Effector memory CD8-positive, alpha-beta T cell (primary cell): ENCODE measurements at regions not wholly inside any gene's neighbourhood (a gene's known extent, or its start where the extent isn't known, plus 50 kb on each side); places are given as distances from the start of the nearest gene placed in this dataset.
A peak's percentile ranks its signal among the peaks of the same experiment; 100 is the strongest.

ENCODE experiments used
- ATAC-seq: fragments of 150-1000 bp; cut with Tn5 transposase; replicated peaks from 2 replicates; pipeline ENCODE4 v1.10.0; 2021; ENCODE audit warnings: mild to moderate bottlenecking, moderate library complexity
- DNase-seq, 3 experiments: peaks; one replicate each; pipeline ENCODE4 v3.0.0; 2021
- H3K27ac Mint-ChIP-seq, 2 donors: one replicate each; pipeline ENCODE4 v1.8.0; 2022; ENCODE audit warnings: mild to moderate bottlenecking in 2 of 2, mixed read lengths in 2 of 2, moderate library complexity in 2 of 2
- H3K27me3 Mint-ChIP-seq, 2 donors: one replicate each; pipeline ENCODE4 v1.8.0; 2022; ENCODE audit warnings: mixed read lengths in 2 of 2
- H3K36me3 Mint-ChIP-seq: one replicate; pipeline ENCODE4 v1.8.0; 2022; ENCODE audit warnings: mild to moderate bottlenecking, moderate library complexity, mixed read lengths; ENCODE audit not compliant: insufficient read depth
- H3K4me1 Mint-ChIP-seq, 2 donors: one replicate each; pipeline ENCODE4 v1.8.0; 2022; ENCODE audit warnings: low read depth in 2 of 2, mixed read lengths in 2 of 2
- H3K4me3 Mint-ChIP-seq, 2 donors: one replicate each; pipeline ENCODE4 v1.8.0; 2022; ENCODE audit warnings: mild to moderate bottlenecking in 2 of 2, mixed read lengths in 2 of 2, moderate library complexity in 2 of 2
- H3K9me3 Mint-ChIP-seq, 2 donors: one replicate each; pipeline ENCODE4 v1.8.0; 2022; ENCODE audit warnings: mixed read lengths in 2 of 2

GRCh38 chr6:131368198-131368911, 204.7 kb upstream of the ARG1 start:
- no peaks in the 10 kb centered on the region for H3K9me3 Mint-ChIP-seq
- no peak overlapping the region for H3K4me3 Mint-ChIP-seq
- DNase-seq (no peak), ATAC-seq (no peak)
- peaks cover 0 to 12% of the 10 kb centered on the region in 2 donors for H3K27me3 Mint-ChIP-seq
- peaks cover 2 to 3% of the 10 kb centered on the region in 2 donors for H3K4me1 Mint-ChIP-seq
- H3K36me3 Mint-ChIP-seq, result no peaks in the 10 kb centered on the region
- no peak overlapping the region for H3K27ac Mint-ChIP-seq

DNA sequence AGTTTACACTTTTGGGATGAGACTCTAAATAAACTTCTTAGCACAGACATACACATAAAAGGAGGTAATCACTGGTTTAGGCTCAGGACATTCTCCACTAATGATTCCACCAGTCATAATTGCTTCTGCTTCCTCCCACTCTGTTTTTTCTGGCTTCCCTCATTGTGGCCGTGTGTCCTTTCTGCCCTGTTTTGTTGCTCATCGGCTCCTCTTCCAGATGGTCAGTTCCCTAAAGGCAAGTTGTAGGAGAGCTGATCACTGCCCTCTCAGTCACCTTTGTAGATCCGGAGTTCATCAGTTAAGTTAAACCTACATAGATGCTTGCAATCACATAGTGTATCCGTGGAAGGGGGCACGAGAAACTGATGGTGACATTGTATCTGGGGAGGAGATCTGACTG, 200.5 kb upstream of the ARG1 start:
- DNase-seq (no peak), ATAC-seq (no peak)
- no peaks in the 10 kb centered on the region for H3K27me3 Mint-ChIP-seq
- H3K4me1 Mint-ChIP-seq, result peaks cover 0 to 2% of the 10 kb centered on the region in 2 donors
- H3K4me3 Mint-ChIP-seq, result no peak overlapping the region
- no peaks in the 10 kb centered on the region for H3K9me3 Mint-ChIP-seq
- no peak overlapping the region for H3K27ac Mint-ChIP-seq
- H3K36me3 Mint-ChIP-seq, result no peaks in the 10 kb centered on the region

GRCh38 chr6:131377112-131377705, 195.8 kb upstream of the ARG1 start:
- ATAC-seq (no peak), DNase-seq (no peak)
- H3K27ac Mint-ChIP-seq, result peak overlapping the region in 1 of 2 donors; percentile 8
- H3K36me3 Mint-ChIP-seq, result no peaks in the 10 kb centered on the region
- H3K4me3 Mint-ChIP-seq, result no peak overlapping the region
- no peaks in the 10 kb centered on the region for H3K9me3 Mint-ChIP-seq
- no peaks in the 10 kb centered on the region for H3K27me3 Mint-ChIP-seq
- H3K4me1 Mint-ChIP-seq, result no peaks in the 10 kb centered on the region

GRCh38 chr6:131378874-131379273, 194.2 kb upstream of the ARG1 start:
- H3K4me1 Mint-ChIP-seq, result no peaks in the 10 kb centered on the region
- ATAC-seq (no peak), DNase-seq (no peak)
- H3K27me3 Mint-ChIP-seq, result no peaks in the 10 kb centered on the region
- H3K27ac Mint-ChIP-seq, result no peak overlapping the region
- no peaks in the 10 kb centered on the region for H3K9me3 Mint-ChIP-seq
- H3K36me3 Mint-ChIP-seq, result no peaks in the 10 kb centered on the region
- no peak overlapping the region for H3K4me3 Mint-ChIP-seq

- H3K36me3 Mint-ChIP-seq, result no peaks in the 10 kb centered on the region
- H3K9me3 Mint-ChIP-seq, result no peaks in the 10 kb centered on the region
- no peak overlapping the region for H3K4me3 Mint-ChIP-seq
- peaks cover 0 to 1% of the 10 kb centered on the region in 2 donors for H3K27me3 Mint-ChIP-seq
- H3K27ac Mint-ChIP-seq, result no peak overlapping the region
- no peak for DNase-seq
- no peaks in the 10 kb centered on the region for H3K4me1 Mint-ChIP-seq
- no peak for ATAC-seq
These were observed 193.1 kb upstream of the ARG1 start for GRCh38 chr6:131379948-131380347.

DNA sequence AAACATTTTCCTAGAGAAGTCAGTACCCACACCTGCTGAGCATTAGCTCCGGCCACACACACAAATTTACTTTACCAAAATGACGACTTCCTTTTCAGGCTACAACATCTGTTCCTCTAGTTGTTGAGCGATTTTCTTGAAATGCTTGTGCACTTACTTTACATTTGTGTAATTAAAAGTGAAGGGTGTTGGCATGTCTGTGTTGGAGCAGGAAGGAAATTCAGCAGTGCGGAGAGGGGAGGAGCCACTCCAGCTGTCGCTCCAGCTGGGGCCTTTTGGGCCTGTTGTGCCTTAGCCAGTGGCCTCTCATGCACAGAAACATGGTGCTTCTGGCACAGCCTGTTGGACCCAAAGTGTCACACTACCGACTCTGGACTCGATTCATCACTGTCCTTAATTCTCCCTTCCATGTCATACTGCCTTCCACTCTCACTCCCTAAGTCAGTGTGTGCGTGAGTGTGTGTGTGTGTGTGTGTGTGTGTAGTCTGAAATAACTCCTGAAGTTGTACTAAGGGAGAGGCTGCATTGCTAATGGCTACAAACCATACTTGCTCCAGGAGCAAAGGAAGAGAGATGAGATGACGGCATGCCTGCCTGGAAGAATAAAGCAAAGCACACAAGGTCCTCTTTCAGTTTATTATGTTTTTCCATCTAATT, 191.8 kb upstream of the ARG1 start:
- DNase-seq (no peak), ATAC-seq (no peak)
- no peak overlapping the region for H3K4me3 Mint-ChIP-seq
- no peak overlapping the region for H3K27ac Mint-ChIP-seq
- H3K9me3 Mint-ChIP-seq, result no peaks in the 10 kb centered on the region
- no peaks in the 10 kb centered on the region for H3K36me3 Mint-ChIP-seq
- peaks cover 0 to 11% of the 10 kb centered on the region in 2 donors for H3K27me3 Mint-ChIP-seq
- H3K4me1 Mint-ChIP-seq, result no peaks in the 10 kb centered on the region

- H3K27ac Mint-ChIP-seq, result no peak overlapping the region
These were observed 191.3 kb upstream of the ARG1 start for GRCh38 chr6:131381709-131382093.

GRCh38 chr6:131382631-131383030, 190.4 kb upstream of the ARG1 start:
- Mint-ChIP-seq H3K4me1 (no peaks in the 10 kb centered on the region), H3K9me3 (no peaks in the 10 kb centered on the region), H3K27ac (no peak overlapping the region), H3K4me3 (no peak overlapping the region), H3K36me3 (no peaks in the 10 kb centered on the region), H3K27me3 (peaks cover 0 to 13% of the 10 kb centered on the region in 2 donors)
- no peak for ATAC-seq
- no peak for DNase-seq

More at GRCh38 chr6:131381709-131382093, 191.3 kb upstream of the ARG1 start:
- Mint-ChIP-seq H3K4me1 (no peaks in the 10 kb centered on the region), H3K9me3 (no peaks in the 10 kb centered on the region), H3K36me3 (no peaks in the 10 kb centered on the region), H3K4me3 (no peak overlapping the region), H3K27me3 (peaks cover 0 to 13% of the 10 kb centered on the region in 2 donors)
- DNase-seq (no peak), ATAC-seq (no peak)

DNA sequence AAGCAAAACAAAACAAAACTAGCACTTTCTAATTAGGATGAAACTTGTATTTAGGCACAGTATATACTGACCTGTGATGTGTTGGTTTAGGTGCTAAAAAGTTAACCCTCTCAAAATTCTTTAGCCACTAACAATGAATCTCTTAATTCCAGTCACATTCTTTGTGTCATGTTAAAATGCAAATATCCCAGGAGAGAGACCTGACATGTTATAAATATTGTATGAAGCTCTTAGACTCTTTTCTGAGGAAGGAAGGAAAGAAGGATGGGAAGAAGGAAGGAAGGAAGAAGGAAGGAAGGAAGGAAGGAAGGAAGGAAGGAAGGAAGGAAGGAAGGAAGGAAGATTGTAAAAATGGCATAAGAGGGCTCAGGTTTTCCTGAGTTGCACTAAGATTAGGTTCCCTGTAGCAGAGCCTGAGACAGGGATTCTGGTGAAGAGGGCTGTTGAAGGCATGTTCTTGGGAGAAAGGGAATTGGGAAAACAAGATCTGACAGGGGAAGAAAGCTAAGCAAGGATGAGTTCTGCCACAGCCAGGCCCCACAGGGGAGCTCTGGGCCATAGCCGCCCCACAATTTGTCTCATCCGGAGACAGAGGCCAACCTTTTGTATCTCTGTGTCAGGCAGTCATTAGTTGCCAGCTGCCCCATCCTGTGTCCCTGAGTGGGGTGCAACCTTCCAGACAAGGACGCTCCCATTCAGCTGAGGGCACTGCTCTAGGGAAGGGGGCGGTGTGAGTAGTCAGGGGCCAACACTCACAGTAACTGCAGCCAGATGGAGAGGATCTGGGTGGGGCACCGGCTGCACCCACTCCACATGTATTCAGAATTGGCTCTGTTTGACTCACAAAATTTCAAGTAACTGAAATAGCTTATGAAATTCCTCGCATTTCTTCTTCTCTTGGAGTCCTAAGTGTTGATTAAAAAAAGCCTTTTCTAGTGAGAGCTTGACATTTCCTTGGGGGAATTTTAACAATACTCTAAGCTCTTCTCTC, 189.3 kb upstream of the ARG1 start:
- Mint-ChIP-seq H3K27ac (no peak overlapping the region), H3K4me3 (no peak overlapping the region), H3K36me3 (no peaks in the 10 kb centered on the region), H3K4me1 (no peaks in the 10 kb centered on the region), H3K9me3 (no peaks in the 10 kb centered on the region), H3K27me3 (peaks cover 0 to 17% of the 10 kb centered on the region in 2 donors)
- DNase-seq, result no peak
- ATAC-seq, result no peak

GRCh38 chr6:131387562-131388447, 185.2 kb upstream of the ARG1 start:
- Mint-ChIP-seq H3K4me1 (no peaks in the 10 kb centered on the region), H3K27ac (no peak overlapping the region), H3K27me3 (peaks cover 0 to 22% of the 10 kb centered on the region in 2 donors), H3K36me3 (no peaks in the 10 kb centered on the region), H3K4me3 (no peak overlapping the region), H3K9me3 (no peaks in the 10 kb centered on the region)
- ATAC-seq, result no peak
- no peak for DNase-seq

GRCh38 chr6:131390322-131390721, 182.7 kb upstream of the ARG1 start:
- ATAC-seq, result no peak
- no peaks in the 10 kb centered on the region for H3K4me1 Mint-ChIP-seq
- no peaks in the 10 kb centered on the region for H3K36me3 Mint-ChIP-seq

GRCh38 chr6:131391116-131391515, 181.9 kb upstream of the ARG1 start:
- no peaks in the 10 kb centered on the region for H3K4me1 Mint-ChIP-seq
- no peak for DNase-seq
- H3K36me3 Mint-ChIP-seq, result no peaks in the 10 kb centered on the region
- no peak for ATAC-seq
- no peaks in the 10 kb centered on the region for H3K9me3 Mint-ChIP-seq
- no peak overlapping the region for H3K27ac Mint-ChIP-seq
- no peak overlapping the region for H3K4me3 Mint-ChIP-seq
- peaks cover 0 to 19% of the 10 kb centered on the region in 2 donors for H3K27me3 Mint-ChIP-seq

More at GRCh38 chr6:131390322-131390721, 182.7 kb upstream of the ARG1 start:
- peaks cover 0 to 22% of the 10 kb centered on the region in 2 donors for H3K27me3 Mint-ChIP-seq
- H3K4me3 Mint-ChIP-seq, result no peak overlapping the region
- DNase-seq, result no peak
- no peaks in the 10 kb centered on the region for H3K9me3 Mint-ChIP-seq
- no peak overlapping the region for H3K27ac Mint-ChIP-seq
